K562 (cell line): ENCODE measurements at regions not wholly inside any gene's neighbourhood (a gene's known extent, or its start where the extent isn't known, plus 50 kb on each side); places are given as distances from the start of the nearest gene placed in this dataset.

ENCODE experiments used
- ATAC-seq: fragments of 200-7000 bp; cut with Tn5 transposase; 3 replicates; pipeline ENCODE4 v1.9.1; 2020; ENCODE audit warnings: moderate library complexity
- BruUV-seq: library from RNA; stranded (reverse); fragments of 400-500 nt; replicated peaks from 2 replicates; lab custom pipeline; 2021; lab: Mats Ljungman, UMichigan
- CTCF ChIA-PET: fragments of 300-600 bp; formaldehyde crosslinking; extraction: SDS; loops from one replicate; lab custom pipeline; 2021; ENCODE audit warnings: low intra/inter-chr PET ratio; lab: Yijun Ruan, JAX
- POLR2A ChIA-PET: fragments of 300-600, 350-650 bp; sonication (Branson Sonifier 250); formaldehyde crosslinking; extraction: SDS; loops from one replicate; lab custom pipeline; 2021; ENCODE audit warnings: antibody characterized with exemption, inconsistent platforms; lab: Yijun Ruan, JAX
- DNase-seq, 4 experiments: peaks; one replicate each; pipeline versions ENCODE4 v3.0.0 to v3.0.0-alpha.2; 2011 to 2018; ENCODE audit warnings: low spot score in 3 of 4, mixed read lengths in 3 of 4; ENCODE audit errors: extremely low read depth in 1 of 4
- FAIRE-seq: peaks from 2 replicates; lab custom pipeline; 2011; peaks lifted over from hg19 to GRCh38; lab: Jason Lieb, UNC
- H2AFZ ChIP-seq: 2 replicates; pipeline ENCODE4 v1.6.0; 2011; ENCODE audit warnings: low read depth, low read length, control low read depth, inconsistent platforms
- H3K27ac ChIP-seq: fragments of 200-600 bp; 3 replicates; pipeline ENCODE4 v1.8.0; 2011; ENCODE audit warnings: low read depth, mild to moderate bottlenecking, control low read depth, inconsistent platforms, low read length, moderate library complexity, mixed read lengths; ENCODE audit errors: extremely low read depth
- H3K27me3 ChIP-seq, 2 experiments: fragments of 300-600 bp in 1 of 2; 2 replicates in 1 of 2; 3 replicates in 1 of 2; pipeline versions ENCODE4 v1.6.0 to v1.8.0; 2011; ENCODE audit warnings: inconsistent platforms in 2 of 2, low read length in 2 of 2, mild to moderate bottlenecking in 1 of 2, mixed read lengths in 1 of 2, moderate library complexity in 1 of 2; ENCODE audit not compliant: control insufficient read depth in 2 of 2, insufficient read depth in 2 of 2
- H3K36me3 ChIP-seq: fragments of 300-600 bp; 3 replicates; pipeline ENCODE4 v1.8.0; 2011; ENCODE audit warnings: mild to moderate bottlenecking, low read length, inconsistent platforms; ENCODE audit not compliant: control insufficient read depth, insufficient read depth
- H3K4me1 ChIP-seq, 2 experiments: fragments of 200-600 bp in 1 of 2; replicated peaks in 1 of 2; 2 replicates in 1 of 2; 3 replicates in 1 of 2; pipeline versions ENCODE4 v1.5.1 to v1.8.0; 2011; ENCODE audit warnings: inconsistent platforms in 2 of 2, low read length in 2 of 2, mild to moderate bottlenecking in 1 of 2, mixed read lengths in 1 of 2, moderate library complexity in 1 of 2; ENCODE audit not compliant: control insufficient read depth in 2 of 2, insufficient read depth in 2 of 2
- H3K4me2 ChIP-seq: 2 replicates; pipeline ENCODE4 v1.6.1; 2011; ENCODE audit warnings: low read length, control low read depth, inconsistent platforms, mixed read lengths; ENCODE audit not compliant: insufficient read depth
- H3K4me3 ChIP-seq: fragments of 200-600 bp; sonication (generic), shearing (Covaris generic); 2 replicates; pipeline ENCODE4 v1.5.1; 2016; ENCODE audit warnings: control low read depth, inconsistent platforms
- H3K79me2 ChIP-seq: fragments of 200-600 bp; 3 replicates; pipeline ENCODE4 v1.8.0; 2011; ENCODE audit warnings: low read length, inconsistent platforms; ENCODE audit not compliant: control insufficient read depth, insufficient read depth
- H3K9ac ChIP-seq, 2 experiments: 2 replicates each; pipeline versions ENCODE4 v1.6.0 to v1.6.1; 2011; ENCODE audit warnings: low read depth in 2 of 2, low read length in 2 of 2, control low read depth in 1 of 2, inconsistent platforms in 1 of 2, mild to moderate bottlenecking in 1 of 2, mixed read lengths in 1 of 2; ENCODE audit not compliant: insufficient read depth in 1 of 2
- H3K9me1 ChIP-seq: one replicate; pipeline ENCODE4 v1.6.0; 2011; ENCODE audit warnings: inconsistent platforms, mild to moderate bottlenecking, low read length, moderate library complexity; ENCODE audit not compliant: control insufficient read depth, insufficient read depth
- H3K9me3 ChIP-seq: replicated peaks from 2 replicates; pipeline ENCODE4 v1.5.1; 2011; ENCODE audit warnings: low read depth, low read length, inconsistent platforms; ENCODE audit not compliant: control insufficient read depth, insufficient read depth
- H4K20me1 ChIP-seq: replicated peaks from 2 replicates; pipeline ENCODE4 v1.6.1; 2011; ENCODE audit warnings: low read length, inconsistent platforms, mixed read lengths; ENCODE audit not compliant: control insufficient read depth, insufficient read depth
- ASH1L ChIP-seq: fragments of 450-650 bp; IDR thresholded peaks from 2 replicates; pipeline ENCODE4 v1.6.1; 2018; ENCODE audit warnings: borderline replicate concordance, mild to moderate bottlenecking, low read depth; ENCODE audit not compliant: partially characterized antibody
- C11orf30 ChIP-seq: fragments of 450-650 bp; IDR thresholded peaks from 2 replicates; pipeline ENCODE4 v1.6.1; 2016; ENCODE audit warnings: low read depth, mild to moderate bottlenecking
- DACH1 ChIP-seq: fragments of 450-650 bp; IDR thresholded peaks from 2 replicates; pipeline ENCODE4 v1.6.1; 2018; ENCODE audit not compliant: partially characterized antibody
- EP400 ChIP-seq: fragments of 450-650 bp; IDR thresholded peaks from 2 replicates; pipeline ENCODE4 v1.6.1; 2017; ENCODE audit warnings: antibody characterized with exemption, mild to moderate bottlenecking, moderate library complexity
- KLF16 ChIP-seq: IDR thresholded peaks from 2 replicates; pipeline ENCODE4 v1.6.1; 2016; ENCODE audit warnings: antibody characterized with exemption
- MAZ ChIP-seq, 2 experiments: fragments of 450-650 bp in 1 of 2; sonication (generic) in 1 of 2; formaldehyde crosslinking; IDR thresholded peaks in 1 of 2; conservative IDR thresholded peaks in 1 of 2; 2 replicates each; pipeline versions ENCODE4 v1.4.0 to v1.5.0; 2020; ENCODE audit warnings: mild to moderate bottlenecking in 1 of 2, missing genetic modification reagents in 1 of 2
- MEF2D ChIP-seq: conservative IDR thresholded peaks from 2 replicates; pipeline ENCODE4 v1.6.1; 2016; ENCODE audit warnings: low read depth, missing genetic modification characterization, missing compliant biosample characterization
- POLR2G ChIP-seq: fragments of 200-400 bp; formaldehyde crosslinking; IDR thresholded peaks from 2 replicates; pipeline ENCODE4 v1.6.1; 2017; ENCODE audit warnings: low read depth, mild to moderate bottlenecking, antibody characterized with exemption, low read length, moderate library complexity
- RBM15 ChIP-seq: fragments of 200-400 bp; formaldehyde crosslinking; IDR thresholded peaks from 2 replicates; pipeline ENCODE4 v1.6.1; 2018; ENCODE audit warnings: mild to moderate bottlenecking, low read length, moderate library complexity; ENCODE audit not compliant: insufficient read depth
- TEAD2 ChIP-seq: fragments of 450-650 bp; IDR thresholded peaks from 2 replicates; pipeline ENCODE4 v1.6.1; 2016; ENCODE audit warnings: missing genetic modification characterization, control low read depth, missing compliant biosample characterization
- ZC3H11A ChIP-seq: IDR thresholded peaks from 2 replicates; pipeline ENCODE4 v1.6.1; 2012; ENCODE audit warnings: low read depth, low read length, improper control_type of control experiment
- ZFP30 ChIP-seq: fragments of 250-450 bp; sonication (Bioruptor Pico); IDR thresholded peaks from 2 replicates; pipeline ENCODE4 v1.8.0; 2022; ENCODE audit warnings: moderate library complexity, mild to moderate bottlenecking, inconsistent platforms, borderline replicate concordance
- ZKSCAN3 ChIP-seq: fragments of 250-450 bp; sonication (Bioruptor Pico); IDR thresholded peaks from 2 replicates; pipeline ENCODE4 v1.4.0; 2020
- ZNF695 ChIP-seq: fragments of 450-650 bp; formaldehyde crosslinking; IDR thresholded peaks from 2 replicates; pipeline ENCODE4 v1.4.0; 2020; ENCODE audit warnings: mild to moderate bottlenecking, moderate library complexity
- WGBS: fragments of 100-300 bp; shearing (Covaris generic); methylation state at CpG from one replicate; pipeline ENCODE4 v1.1.6; 2016; ENCODE audit warnings: low coverage, mixed read lengths; ENCODE audit not compliant: insufficient coverage; ENCODE audit errors: missing lambda C conversion rate; 5-methylcytosine and 5-hydroxymethylcytosine counted together
- in situ Hi-C: fragments of 300-500 bp; cut with MboI; formaldehyde crosslinking; loops from 4 replicates; pipeline ENCODE4 v1.15.0; 2018; ENCODE audit warnings: inconsistent platforms, mixed read lengths
- intact Hi-C: fragments of 100-400 bp; cut with micrococcal nuclease; formaldehyde crosslinking; loops from 2 replicates; pipeline ENCODE4 v1.14.2; 2022
- TF ChIP-seq, protein P1 (sequence below): fragments of 450-650 bp; IDR thresholded peaks from 2 replicates; pipeline ENCODE4 v1.6.1; 2017; ENCODE audit warnings: mild to moderate bottlenecking, moderate library complexity
- TF ChIP-seq, protein P2 (sequence below): sonication (generic); formaldehyde crosslinking; IDR thresholded peaks from 2 replicates; pipeline ENCODE4 v1.8.1; 2023; ENCODE audit warnings: mild to moderate bottlenecking, missing genetic modification reagents

DNA sequence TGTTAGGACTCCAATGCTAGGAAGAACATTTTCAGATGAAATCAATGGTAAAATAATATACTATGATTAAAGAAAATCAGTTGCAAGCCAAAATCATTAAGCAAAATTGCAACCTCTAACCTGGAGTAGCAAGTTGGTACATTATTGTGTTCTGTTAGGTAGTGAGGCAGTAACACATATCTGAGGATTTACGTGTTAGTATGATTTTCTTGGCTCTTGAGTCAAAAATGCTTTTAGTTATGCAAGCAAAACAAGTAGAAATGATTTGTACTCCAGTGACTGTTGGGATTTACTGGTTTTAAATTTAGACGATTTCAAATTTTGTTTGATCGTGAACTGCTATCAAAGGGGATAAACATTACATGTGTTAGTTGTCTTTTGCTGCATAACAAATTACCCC, 293.0 kb upstream of the BTBD3 start:
- FAIRE-seq (no peak), DNase-seq (no peak), ATAC-seq (no peak)
- TF ChIP-seq TEAD2 (tag), result no peak
- Histone ChIP-seq H3K4me2 (no peak overlapping the region), H3K27ac (no peak overlapping the region), H4K20me1 (no peaks in the 10 kb centered on the region), H3K36me3 (no peaks in the 10 kb centered on the region), H3K4me3 (no peak overlapping the region), H3K9me3 (no peaks in the 10 kb centered on the region), H3K79me2 (no peaks in the 10 kb centered on the region), H3K9ac (no peak overlapping the region), H3K9me1 (no peaks in the 10 kb centered on the region), H3K4me1 (no peaks in the 10 kb centered on the region), H3K27me3 (no peaks in the 10 kb centered on the region), H2AFZ (no peak overlapping the region)
- in situ Hi-C loops, result no loop called here
- CTCF ChIA-PET, result no interaction called here
- 0% methylated on average over 3 of the region's 3 CpGs for WGBS
- BruUV-seq, result no TSS peak
- POLR2A ChIA-PET, result no interaction called here
- intact Hi-C loops, result no loop called here

DNA sequence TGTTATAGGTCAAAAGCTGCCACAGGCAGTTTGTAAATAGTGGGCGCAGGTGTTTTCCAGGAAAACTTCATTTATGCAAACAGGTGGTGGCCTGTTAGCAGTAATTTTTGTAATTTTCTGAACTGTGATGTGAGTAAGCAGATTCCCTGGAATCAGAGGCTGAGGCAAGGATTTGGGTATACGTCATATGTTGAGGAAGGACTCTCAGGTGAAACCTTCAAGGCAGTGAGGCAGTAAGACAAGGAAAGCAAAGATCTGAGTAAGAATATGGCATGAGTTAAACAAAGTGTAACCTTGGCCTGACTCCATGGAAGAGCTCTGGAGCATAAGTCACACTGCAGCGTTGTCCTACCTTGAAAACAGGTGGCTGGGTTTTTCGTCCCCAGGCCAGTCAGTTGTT, 291.1 kb upstream of the BTBD3 start:
- no peak for FAIRE-seq
- CTCF ChIA-PET, result no interaction called here
- no peak for TF ChIP-seq ASH1L
- TF ChIP-seq C11orf30, result no peak
- no peak for TF ChIP-seq MAZ (CRISPR knock-in tag; conservative IDR thresholded peaks at IDR 0.05 in 1 of 2, IDR thresholded peaks at IDR 0.05 in 1 of 2)
- no peak for TF ChIP-seq ZNF695 (CRISPR knock-in tag)
- TF ChIP-seq KLF16, result no peak
- no peak for TF ChIP-seq EP400
- TF ChIP-seq ZKSCAN3 (CRISPR knock-in tag), result no peak
- TF ChIP-seq ZC3H11A, result no peak
- no peak for TF ChIP-seq ZFP30 (CRISPR knock-in tag)
- TF ChIP-seq, protein P1, sequence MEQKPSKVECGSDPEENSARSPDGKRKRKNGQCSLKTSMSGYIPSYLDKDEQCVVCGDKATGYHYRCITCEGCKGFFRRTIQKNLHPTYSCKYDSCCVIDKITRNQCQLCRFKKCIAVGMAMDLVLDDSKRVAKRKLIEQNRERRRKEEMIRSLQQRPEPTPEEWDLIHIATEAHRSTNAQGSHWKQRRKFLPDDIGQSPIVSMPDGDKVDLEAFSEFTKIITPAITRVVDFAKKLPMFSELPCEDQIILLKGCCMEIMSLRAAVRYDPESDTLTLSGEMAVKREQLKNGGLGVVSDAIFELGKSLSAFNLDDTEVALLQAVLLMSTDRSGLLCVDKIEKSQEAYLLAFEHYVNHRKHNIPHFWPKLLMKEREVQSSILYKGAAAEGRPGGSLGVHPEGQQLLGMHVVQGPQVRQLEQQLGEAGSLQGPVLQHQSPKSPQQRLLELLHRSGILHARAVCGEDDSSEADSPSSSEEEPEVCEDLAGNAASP, result no peak
- TF ChIP-seq MEF2D (tag), result no peak
- no peak for TF ChIP-seq POLR2G
- TF ChIP-seq RBM15, result no peak
- no peak for TF ChIP-seq DACH1
- TF ChIP-seq, protein P2, sequence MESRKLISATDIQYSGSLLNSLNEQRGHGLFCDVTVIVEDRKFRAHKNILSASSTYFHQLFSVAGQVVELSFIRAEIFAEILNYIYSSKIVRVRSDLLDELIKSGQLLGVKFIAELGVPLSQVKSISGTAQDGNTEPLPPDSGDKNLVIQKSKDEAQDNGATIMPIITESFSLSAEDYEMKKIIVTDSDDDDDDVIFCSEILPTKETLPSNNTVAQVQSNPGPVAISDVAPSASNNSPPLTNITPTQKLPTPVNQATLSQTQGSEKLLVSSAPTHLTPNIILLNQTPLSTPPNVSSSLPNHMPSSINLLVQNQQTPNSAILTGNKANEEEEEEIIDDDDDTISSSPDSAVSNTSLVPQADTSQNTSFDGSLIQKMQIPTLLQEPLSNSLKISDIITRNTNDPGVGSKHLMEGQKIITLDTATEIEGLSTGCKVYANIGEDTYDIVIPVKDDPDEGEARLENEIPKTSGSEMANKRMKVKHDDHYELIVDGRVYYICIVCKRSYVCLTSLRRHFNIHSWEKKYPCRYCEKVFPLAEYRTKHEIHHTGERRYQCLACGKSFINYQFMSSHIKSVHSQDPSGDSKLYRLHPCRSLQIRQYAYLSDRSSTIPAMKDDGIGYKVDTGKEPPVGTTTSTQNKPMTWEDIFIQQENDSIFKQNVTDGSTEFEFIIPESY, result no peak

More for the DNA sequence above, 291.1 kb upstream of the BTBD3 start:
- BruUV-seq, result no TSS peak
- Histone ChIP-seq H3K9ac (no peak overlapping the region), H3K9me1 (no peaks in the 10 kb centered on the region), H3K4me2 (no peak overlapping the region), H2AFZ (no peak overlapping the region), H3K27ac (no peak overlapping the region), H3K79me2 (no peaks in the 10 kb centered on the region), H4K20me1 (no peaks in the 10 kb centered on the region), H3K4me3 (no peak overlapping the region), H3K27me3 (no peaks in the 10 kb centered on the region), H3K36me3 (no peaks in the 10 kb centered on the region), H3K9me3 (no peaks in the 10 kb centered on the region), H3K4me1 (no peaks in the 10 kb centered on the region)
- DNase-seq (no peak), ATAC-seq (no peak)
- POLR2A ChIA-PET, result no interaction called here
- 0% methylated on average over 4 of the region's 4 CpGs for WGBS
- in situ Hi-C loops (no loop called here), intact Hi-C loops (no loop called here)
